H9 (cell line): ENCODE measurements at regions not wholly inside any gene's neighbourhood (a gene's known extent, or its start where the extent isn't known, plus 50 kb on each side); places are given as distances from the start of the nearest gene placed in this dataset.

ENCODE experiments used
- DNase-seq: peaks from one replicate; pipeline ENCODE4 v3.0.0-alpha.2; 2017
- H2AFZ ChIP-seq: one replicate; pipeline ENCODE4 v1.6.1; 2013; ENCODE audit warnings: mild to moderate bottlenecking, low read length, control low read depth, moderate library complexity
- H2AK5ac ChIP-seq: 2 replicates; pipeline ENCODE4 v1.6.1; 2013; ENCODE audit warnings: low read length, control low read depth, mixed read lengths; ENCODE audit not compliant: insufficient read length
- H2BK120ac ChIP-seq: one replicate; pipeline ENCODE4 v1.6.1; 2013; ENCODE audit warnings: low read depth, mild to moderate bottlenecking, low read length, control low read depth, inconsistent platforms; ENCODE audit not compliant: poor library complexity, severe bottlenecking
- H2BK12ac ChIP-seq: 2 replicates; pipeline ENCODE4 v1.6.1; 2013; ENCODE audit warnings: low read length, control low read depth, mixed read lengths, low read depth; ENCODE audit not compliant: insufficient read length
- H2BK15ac ChIP-seq: 2 replicates; pipeline ENCODE4 v1.6.1; 2013; ENCODE audit warnings: low read depth, low read length, control low read depth
- H2BK20ac ChIP-seq: one replicate; pipeline ENCODE4 v1.6.1; 2013; ENCODE audit warnings: low read depth, mild to moderate bottlenecking, low read length, control low read depth, inconsistent platforms; ENCODE audit not compliant: poor library complexity, severe bottlenecking
- H2BK5ac ChIP-seq: 2 replicates; pipeline ENCODE4 v1.6.1; 2013; ENCODE audit warnings: low read length, control low read depth, mixed read lengths; ENCODE audit not compliant: insufficient read length
- H3K14ac ChIP-seq: 2 replicates; pipeline ENCODE4 v1.6.1; 2013; ENCODE audit warnings: low read length, control low read depth; ENCODE audit not compliant: insufficient read depth
- H3K18ac ChIP-seq: 2 replicates; pipeline ENCODE4 v1.6.1; 2013; ENCODE audit warnings: low read depth, mild to moderate bottlenecking, mixed read lengths, low read length, control low read depth; ENCODE audit not compliant: insufficient read length
- H3K23ac ChIP-seq: 2 replicates; pipeline ENCODE4 v1.6.1; 2013; ENCODE audit warnings: low read length, control low read depth, mixed read lengths, low read depth; ENCODE audit not compliant: insufficient read length
- H3K23me2 ChIP-seq: 2 replicates; pipeline ENCODE4 v1.6.1; 2013; ENCODE audit warnings: low read depth, mild to moderate bottlenecking, mixed read lengths, low read length, control low read depth; ENCODE audit not compliant: insufficient read length, poor library complexity, severe bottlenecking
- H3K27ac ChIP-seq: 2 replicates; pipeline ENCODE4 v1.5.1; 2013; ENCODE audit warnings: low read length, control low read depth, mixed read lengths, low read depth; ENCODE audit not compliant: insufficient read length
- H3K27me3 ChIP-seq: 2 replicates; pipeline ENCODE4 v1.6.1; 2013; ENCODE audit warnings: low read length, control low read depth, inconsistent platforms; ENCODE audit not compliant: insufficient read depth
- H3K4ac ChIP-seq: 2 replicates; pipeline ENCODE4 v1.6.1; 2013; ENCODE audit warnings: low read depth, mild to moderate bottlenecking, control low read depth, inconsistent platforms, low read length, moderate library complexity
- H3K4me1 ChIP-seq: 2 replicates; pipeline ENCODE4 v1.6.1; 2013; ENCODE audit warnings: low read length, control low read depth, inconsistent platforms; ENCODE audit not compliant: insufficient read depth
- H3K4me2 ChIP-seq: 2 replicates; pipeline ENCODE4 v1.6.1; 2013; ENCODE audit warnings: low read length, control low read depth, mixed read lengths; ENCODE audit not compliant: insufficient read length, insufficient read depth
- H3K56ac ChIP-seq: 2 replicates; pipeline ENCODE4 v1.6.1; 2013; ENCODE audit warnings: low read depth, mild to moderate bottlenecking, mixed read lengths, low read length, control low read depth; ENCODE audit not compliant: insufficient read length
- H3K79me1 ChIP-seq: 2 replicates; pipeline ENCODE4 v1.6.1; 2013; ENCODE audit warnings: low read depth, mild to moderate bottlenecking, moderate library complexity, low read length, control low read depth, inconsistent platforms; ENCODE audit not compliant: insufficient read depth, poor library complexity, severe bottlenecking
- H3K79me2 ChIP-seq: 2 replicates; pipeline ENCODE4 v1.6.1; 2013; ENCODE audit warnings: low read length, control low read depth, inconsistent platforms; ENCODE audit not compliant: insufficient read depth
- H3K9ac ChIP-seq: 2 replicates; pipeline ENCODE4 v1.6.1; 2013; ENCODE audit warnings: low read length, control low read depth, mixed read lengths; ENCODE audit not compliant: insufficient read length; ENCODE audit errors: extremely low read depth
- H3K9me3 ChIP-seq: one replicate; pipeline ENCODE4 v1.6.1; 2013; ENCODE audit warnings: low read depth, low read length, inconsistent platforms; ENCODE audit not compliant: control insufficient read depth
- H3T11ph ChIP-seq: one replicate; pipeline ENCODE4 v1.6.1; 2013; ENCODE audit warnings: mild to moderate bottlenecking, low read length, control low read depth, inconsistent platforms
- H4K20me1 ChIP-seq: one replicate; pipeline ENCODE4 v1.6.1; 2013; ENCODE audit not compliant: control insufficient read depth, insufficient read length, insufficient read depth
- H4K5ac ChIP-seq: 2 replicates; pipeline ENCODE4 v1.6.1; 2013; ENCODE audit warnings: low read depth, mild to moderate bottlenecking, mixed read lengths, low read length, control low read depth; ENCODE audit not compliant: insufficient read length
- H4K8ac ChIP-seq: replicated peaks from 2 replicates; pipeline ENCODE4 v1.6.1; 2013; ENCODE audit warnings: low read length, control low read depth, mixed read lengths, low read depth; ENCODE audit not compliant: insufficient read length
- H4K91ac ChIP-seq: 2 replicates; pipeline ENCODE4 v1.6.1; 2013; ENCODE audit warnings: low read depth, mild to moderate bottlenecking, moderate library complexity, mixed read lengths, low read length, control low read depth; ENCODE audit not compliant: insufficient read length
- H3K27ac Mint-ChIP-seq, 3 experiments: 2 replicates in 2 of 3; 3 replicates in 1 of 3; pipeline ENCODE4 v1.8.0; 2020 to 2021; ENCODE audit warnings: mixed read lengths in 3 of 3, mild to moderate bottlenecking in 1 of 3, moderate library complexity in 1 of 3
- H3K27me3 Mint-ChIP-seq: 2 replicates; pipeline ENCODE4 v1.8.0; 2021; ENCODE audit warnings: low read depth, mild to moderate bottlenecking, moderate library complexity, mixed read lengths
- H3K36me3 Mint-ChIP-seq, 3 experiments: 2 replicates in 2 of 3; 3 replicates in 1 of 3; pipeline ENCODE4 v1.8.0; 2020 to 2021; ENCODE audit warnings: low read depth in 3 of 3, mixed read lengths in 3 of 3; ENCODE audit not compliant: insufficient read depth in 1 of 3
- H3K4me1 Mint-ChIP-seq, 2 experiments: 2 replicates each; pipeline ENCODE4 v1.8.0; 2020; ENCODE audit warnings: mixed read lengths in 2 of 2
- H3K4me3 Mint-ChIP-seq, 2 experiments: 2 replicates in 1 of 2; 3 replicates in 1 of 2; pipeline ENCODE4 v1.8.0; 2020 to 2021; ENCODE audit warnings: mild to moderate bottlenecking in 2 of 2, mixed read lengths in 2 of 2, moderate library complexity in 1 of 2
- H3K9me3 Mint-ChIP-seq, 2 experiments: 2 replicates in 1 of 2; 3 replicates in 1 of 2; pipeline ENCODE4 v1.8.0; 2020; ENCODE audit warnings: mild to moderate bottlenecking in 2 of 2, mixed read lengths in 2 of 2, moderate library complexity in 1 of 2
- WGBS: extraction: QIAGEN DNeasy Blood & Tissue Kit; methylation state at CpG from one replicate; pipeline ENCODE4 v1.1.7; 2013; ENCODE audit warnings: missing lambda C conversion rate, low lambda C conversion rate, mixed read lengths; ENCODE audit not compliant: insufficient read length; ENCODE audit errors: extremely low coverage; 5-methylcytosine and 5-hydroxymethylcytosine counted together
- TF ChIP-seq, protein P1 (sequence below): fragments of 200-600 bp; sonication (generic); conservative IDR thresholded peaks from 3 replicates; pipeline ENCODE4 v1.8.0; 2021; ENCODE audit warnings: antibody characterized with exemption, mild to moderate bottlenecking

DNA sequence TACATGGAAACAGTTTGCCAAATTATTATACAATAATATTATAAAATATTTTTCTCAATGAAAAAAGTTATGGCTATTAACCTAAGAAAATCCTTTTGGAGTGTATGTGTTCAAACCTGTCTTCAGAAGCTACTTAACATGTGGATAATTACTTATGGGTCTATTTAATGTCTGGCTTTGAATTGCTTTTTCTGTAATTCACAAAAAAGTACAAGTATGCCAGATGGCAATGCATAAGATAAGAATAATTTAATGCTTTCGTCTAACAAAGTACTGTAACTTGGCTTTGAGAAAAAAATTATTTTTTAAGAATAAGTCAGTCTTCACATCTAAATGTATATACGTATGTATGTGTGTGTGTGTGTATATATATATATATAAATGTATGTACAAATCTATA, 1073.0 kb downstream of the TDRD15 start:
- no peak overlapping the region for H3K56ac ChIP-seq
- Mint-ChIP-seq H3K9me3 (no peaks in the 10 kb centered on the region; a peak in 1 of 5 replicates), H3K4me1 (peaks cover 37 to 39% of the 10 kb centered on the region in 2 experiments), H3K27me3 (no peaks in the 10 kb centered on the region; the same call in 1 of the 2 replicates), H3K36me3 (no peaks in the 10 kb centered on the region), H3K27ac (no peak overlapping the region), H3K4me3 (no peak overlapping the region)
- H3K27ac ChIP-seq: no peak overlapping the region
- no peak overlapping the region for H3K4ac ChIP-seq
- no peak overlapping the region for H2BK15ac ChIP-seq
- H3K23ac ChIP-seq: no peak overlapping the region
- no peak overlapping the region for H2AFZ ChIP-seq
- H3K79me1 ChIP-seq: no peaks in the 10 kb centered on the region
- no peak overlapping the region for H4K5ac ChIP-seq
- no peak overlapping the region for H4K91ac ChIP-seq
- H3K23me2 ChIP-seq: no peaks in the 10 kb centered on the region
- H3K18ac ChIP-seq: no peak overlapping the region
- no peak overlapping the region for H2BK5ac ChIP-seq
- no peak for DNase-seq
- WGBS: no CpG with 5 or more reads among the region's 2 CpGs
- H2AK5ac ChIP-seq: no peak overlapping the region
- no peak overlapping the region for H3K14ac ChIP-seq
- no peaks in the 10 kb centered on the region for H3K9me3 ChIP-seq
- TF ChIP-seq, protein P1, sequence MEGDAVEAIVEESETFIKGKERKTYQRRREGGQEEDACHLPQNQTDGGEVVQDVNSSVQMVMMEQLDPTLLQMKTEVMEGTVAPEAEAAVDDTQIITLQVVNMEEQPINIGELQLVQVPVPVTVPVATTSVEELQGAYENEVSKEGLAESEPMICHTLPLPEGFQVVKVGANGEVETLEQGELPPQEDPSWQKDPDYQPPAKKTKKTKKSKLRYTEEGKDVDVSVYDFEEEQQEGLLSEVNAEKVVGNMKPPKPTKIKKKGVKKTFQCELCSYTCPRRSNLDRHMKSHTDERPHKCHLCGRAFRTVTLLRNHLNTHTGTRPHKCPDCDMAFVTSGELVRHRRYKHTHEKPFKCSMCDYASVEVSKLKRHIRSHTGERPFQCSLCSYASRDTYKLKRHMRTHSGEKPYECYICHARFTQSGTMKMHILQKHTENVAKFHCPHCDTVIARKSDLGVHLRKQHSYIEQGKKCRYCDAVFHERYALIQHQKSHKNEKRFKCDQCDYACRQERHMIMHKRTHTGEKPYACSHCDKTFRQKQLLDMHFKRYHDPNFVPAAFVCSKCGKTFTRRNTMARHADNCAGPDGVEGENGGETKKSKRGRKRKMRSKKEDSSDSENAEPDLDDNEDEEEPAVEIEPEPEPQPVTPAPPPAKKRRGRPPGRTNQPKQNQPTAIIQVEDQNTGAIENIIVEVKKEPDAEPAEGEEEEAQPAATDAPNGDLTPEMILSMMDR: no peak
- H4K8ac ChIP-seq: no peak overlapping the region
- H2BK12ac ChIP-seq: no peak overlapping the region
- H3K27me3 ChIP-seq: no peaks in the 10 kb centered on the region
- H2BK120ac ChIP-seq: no peak overlapping the region
- H3K4me1 ChIP-seq: no peaks in the 10 kb centered on the region
- H2BK20ac ChIP-seq: no peak overlapping the region
- H3K4me2 ChIP-seq: no peak overlapping the region
- no peak overlapping the region for H3K9ac ChIP-seq
- no peaks in the 10 kb centered on the region for H4K20me1 ChIP-seq
- H3K79me2 ChIP-seq: no peaks in the 10 kb centered on the region
- H3T11ph ChIP-seq: no peak overlapping the region
